ENCODE measurements at regions not wholly inside any gene's neighbourhood (a gene's known extent, or its start where the extent isn't known, plus 50 kb on each side); places are given as distances from the start of the nearest gene placed in this dataset.

DNA sequence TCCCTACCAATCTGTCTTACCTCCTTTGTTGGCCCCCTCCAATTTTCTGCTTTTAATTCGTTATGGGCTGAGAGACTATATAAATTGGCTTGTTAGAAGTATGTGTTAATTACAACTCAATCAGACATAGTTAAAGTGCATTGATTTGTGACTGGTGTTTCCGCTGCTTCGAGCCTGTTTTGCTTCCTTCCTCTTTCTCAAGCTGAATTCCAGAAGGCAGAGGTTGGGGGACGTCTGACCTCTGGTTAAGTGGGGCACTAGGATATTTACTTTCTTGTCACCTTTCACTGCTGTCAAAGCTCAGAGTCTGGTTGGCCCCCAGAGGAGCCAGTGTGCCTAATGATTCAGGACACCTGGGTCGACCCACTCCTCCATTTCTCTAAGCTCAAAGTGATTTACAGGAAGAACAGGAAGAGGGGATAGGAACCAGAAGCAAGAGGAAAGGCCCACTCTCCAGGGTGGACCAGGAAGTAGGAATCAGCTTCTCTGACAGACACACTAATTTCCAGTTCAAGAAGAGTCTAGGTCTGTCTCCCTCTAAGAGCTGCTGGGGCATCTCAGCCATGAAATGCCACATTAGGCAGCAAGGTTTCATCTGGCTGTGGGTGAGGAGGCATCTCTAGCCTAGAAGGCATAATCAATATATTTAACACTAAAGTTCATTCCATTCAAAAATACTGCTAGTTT lies 397.2 kb upstream of the NPVF start:
- TF ChIP-seq, protein P1, sequence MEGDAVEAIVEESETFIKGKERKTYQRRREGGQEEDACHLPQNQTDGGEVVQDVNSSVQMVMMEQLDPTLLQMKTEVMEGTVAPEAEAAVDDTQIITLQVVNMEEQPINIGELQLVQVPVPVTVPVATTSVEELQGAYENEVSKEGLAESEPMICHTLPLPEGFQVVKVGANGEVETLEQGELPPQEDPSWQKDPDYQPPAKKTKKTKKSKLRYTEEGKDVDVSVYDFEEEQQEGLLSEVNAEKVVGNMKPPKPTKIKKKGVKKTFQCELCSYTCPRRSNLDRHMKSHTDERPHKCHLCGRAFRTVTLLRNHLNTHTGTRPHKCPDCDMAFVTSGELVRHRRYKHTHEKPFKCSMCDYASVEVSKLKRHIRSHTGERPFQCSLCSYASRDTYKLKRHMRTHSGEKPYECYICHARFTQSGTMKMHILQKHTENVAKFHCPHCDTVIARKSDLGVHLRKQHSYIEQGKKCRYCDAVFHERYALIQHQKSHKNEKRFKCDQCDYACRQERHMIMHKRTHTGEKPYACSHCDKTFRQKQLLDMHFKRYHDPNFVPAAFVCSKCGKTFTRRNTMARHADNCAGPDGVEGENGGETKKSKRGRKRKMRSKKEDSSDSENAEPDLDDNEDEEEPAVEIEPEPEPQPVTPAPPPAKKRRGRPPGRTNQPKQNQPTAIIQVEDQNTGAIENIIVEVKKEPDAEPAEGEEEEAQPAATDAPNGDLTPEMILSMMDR (IDR thresholded peaks at IDR 0.05) = no peak
- TF ChIP-seq POLR2A (IDR thresholded peaks at IDR 0.05) = no peak

Data from Peyer's patch (tissue), 4 donors.